ENCODE measurements at regions not wholly inside any gene's neighbourhood (a gene's known extent, or its start where the extent isn't known, plus 50 kb on each side); places are given as distances from the start of the nearest gene placed in this dataset.
"Not testable (repeated sequence)": the region's sequence is repeated elsewhere in the genome, so short reads cannot be mapped to it uniquely, and the experiment has no call there.

DNA sequence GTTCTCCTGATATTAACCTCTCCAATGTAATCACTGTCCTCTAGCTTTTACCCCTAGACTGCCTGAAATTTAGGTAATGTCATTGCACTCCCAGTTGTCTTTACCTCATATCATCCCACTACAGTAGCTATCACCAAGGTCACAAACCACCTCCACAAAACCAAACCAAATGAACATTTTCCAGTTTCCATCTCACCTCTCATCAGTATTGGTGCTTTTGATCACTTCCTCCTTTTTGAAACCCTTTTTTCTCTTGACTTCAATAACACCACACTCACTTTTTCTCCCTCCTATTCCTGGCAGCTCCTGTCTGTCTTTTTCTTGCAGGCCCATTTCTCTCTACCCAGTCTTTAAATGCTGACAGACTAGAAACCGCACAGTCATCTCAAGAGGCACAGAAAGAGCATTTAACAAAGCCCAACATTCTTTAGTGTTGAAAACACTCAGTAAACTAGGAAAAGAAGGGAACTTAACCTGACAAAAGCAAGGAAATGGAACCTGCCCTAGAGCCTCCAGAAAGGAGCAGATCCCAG is 95.9 kb upstream of the SIX2 start:
- H3K36me3 ChIP-seq (ENCODE audit: control insufficient read depth, insufficient read depth, low read length), result no peaks in the 10 kb centered on the region
- H3K4me3 ChIP-seq (ENCODE audit: extremely low read depth, insufficient read depth, low read length, poor library complexity, severe bottlenecking), result no peak overlapping the region
- 100% methylated on average over 1 of the region's 1 CpG; no CpG with 5 or more reads in 1 of the 2 experiments for WGBS, 2 experiments (ENCODE audit: insufficient coverage in 2 of 2)
- H3K4me1 ChIP-seq (ENCODE audit: control insufficient read depth, insufficient read depth, low read length, poor library complexity, severe bottlenecking), result no peaks in the 10 kb centered on the region
- no peaks in the 10 kb centered on the region for H3K9me3 ChIP-seq (ENCODE audit: control insufficient read depth, low read length)
- H3K27ac ChIP-seq (ENCODE audit: low read depth, low read length, severe bottlenecking), result no peak overlapping the region

DNA sequence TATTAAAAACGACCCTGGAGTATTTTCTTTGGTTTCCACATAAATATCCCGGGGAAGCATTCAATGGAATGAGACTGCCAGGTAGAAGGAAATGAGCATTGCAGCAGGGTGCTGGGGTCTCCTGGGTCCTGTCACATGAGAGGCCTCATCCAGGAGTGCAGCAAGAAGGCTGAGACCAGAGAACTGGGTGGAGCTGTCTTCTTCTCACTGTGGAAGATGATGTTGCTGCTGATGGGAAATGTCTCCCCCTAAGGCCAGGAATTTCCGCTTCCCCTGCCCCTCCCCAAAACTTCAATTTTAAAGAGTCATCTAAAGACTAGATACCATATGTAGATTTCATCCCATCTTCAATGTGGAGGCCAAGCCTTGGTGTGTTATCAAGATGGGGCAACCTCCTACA is 95.2 kb upstream of the SIX2 start:
- Histone ChIP-seq H3K36me3 (ENCODE audit: control insufficient read depth, insufficient read depth, low read length) (no peaks in the 10 kb centered on the region), H3K9me3 (ENCODE audit: control insufficient read depth, low read length) (no peaks in the 10 kb centered on the region), H3K27ac (ENCODE audit: low read depth, low read length, severe bottlenecking) (no peak overlapping the region), H3K4me3 (ENCODE audit: extremely low read depth, insufficient read depth, low read length, poor library complexity, severe bottlenecking) (no peak overlapping the region), H3K4me1 (ENCODE audit: control insufficient read depth, insufficient read depth, low read length, poor library complexity, severe bottlenecking) (no peaks in the 10 kb centered on the region)
- WGBS, 2 experiments (ENCODE audit: insufficient coverage in 2 of 2), result 87 to 100% methylated on average over 1 to 2 of the region's 3 CpGs

DNA sequence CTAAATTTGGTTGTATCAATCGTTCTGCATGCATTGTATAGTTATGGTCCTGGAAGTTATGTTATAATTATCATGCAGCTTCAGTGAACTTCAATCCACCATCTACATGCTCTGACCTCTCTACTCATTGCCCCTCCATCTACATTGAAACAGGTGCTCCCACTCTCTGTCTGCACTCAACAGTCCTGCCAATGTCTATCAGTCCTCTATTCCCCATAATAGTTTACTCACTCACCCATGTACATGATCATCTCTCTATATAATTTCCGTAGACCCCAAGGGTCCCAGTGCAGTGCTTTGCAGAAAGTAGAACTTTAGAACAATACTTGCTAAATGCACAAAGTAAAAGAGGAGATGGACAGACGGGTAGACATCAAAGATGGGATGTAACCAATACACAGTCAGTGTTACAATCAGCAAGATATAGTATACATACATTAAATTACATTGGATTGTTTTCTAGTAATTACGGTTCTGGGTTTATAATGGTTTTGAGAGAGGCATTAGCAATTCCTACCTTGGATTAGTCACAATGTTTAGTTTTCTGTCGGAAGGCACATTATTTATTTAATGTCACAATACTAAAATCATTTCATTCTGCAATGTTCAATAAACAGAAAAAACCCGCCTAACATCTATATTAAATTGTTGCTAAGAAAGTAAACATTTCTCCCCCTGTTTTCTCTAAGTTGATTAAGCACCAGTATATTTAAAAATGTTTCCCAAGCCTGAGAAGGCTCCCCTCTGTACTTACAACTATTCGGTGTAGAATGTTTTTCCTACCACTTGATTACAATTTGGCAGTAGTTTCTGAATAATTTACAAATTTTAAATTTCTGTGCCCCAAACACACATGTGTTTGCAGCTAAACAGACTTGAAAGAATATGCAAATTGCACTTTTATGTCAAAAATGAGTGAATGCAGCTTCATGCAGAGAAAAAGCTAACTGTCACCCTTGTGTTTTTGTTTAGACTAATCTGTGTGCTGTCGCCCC is 94.4 kb upstream of the SIX2 start:
- no peak overlapping the region for H3K27ac ChIP-seq (ENCODE audit: low read depth, low read length, severe bottlenecking)
- H3K36me3 ChIP-seq (ENCODE audit: control insufficient read depth, insufficient read depth, low read length), result no peaks in the 10 kb centered on the region
- H3K9me3 ChIP-seq (ENCODE audit: control insufficient read depth, low read length), result no peaks in the 10 kb centered on the region
- 100% methylated on average over 1 of the region's 8 CpGs; no CpG with 5 or more reads in 1 of the 2 experiments for WGBS, 2 experiments (ENCODE audit: insufficient coverage in 2 of 2)
- H3K4me1 ChIP-seq (ENCODE audit: control insufficient read depth, insufficient read depth, low read length, poor library complexity, severe bottlenecking), result no peaks in the 10 kb centered on the region
- no peak overlapping the region for H3K4me3 ChIP-seq (ENCODE audit: extremely low read depth, insufficient read depth, low read length, poor library complexity, severe bottlenecking)

DNA sequence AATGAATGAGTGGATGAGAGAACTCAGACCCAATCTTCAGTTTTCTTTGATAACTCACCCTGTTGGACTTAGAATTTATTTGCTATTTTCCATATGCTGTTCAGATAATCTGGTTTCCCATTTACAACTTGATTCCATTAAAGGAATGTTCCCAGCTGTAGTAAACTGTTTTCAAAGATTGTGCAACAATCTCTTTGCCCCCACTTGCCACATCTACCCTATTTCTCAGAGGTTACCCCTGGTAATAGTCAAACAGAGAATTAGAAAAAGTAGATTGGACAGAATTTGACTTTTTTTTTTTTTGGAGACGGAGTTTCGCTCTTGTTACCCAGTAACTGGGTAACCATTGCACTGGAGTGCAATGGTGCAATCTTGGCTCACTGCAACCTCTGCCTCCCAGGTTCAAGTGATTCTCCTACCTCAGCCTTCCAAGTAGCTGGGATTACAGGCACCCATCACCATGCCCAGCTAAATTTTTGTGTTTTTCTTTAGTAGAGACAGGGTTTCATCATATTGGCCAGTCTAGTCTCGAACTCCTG is 93.4 kb upstream of the SIX2 start:
- no peaks in the 10 kb centered on the region for H3K36me3 ChIP-seq (ENCODE audit: control insufficient read depth, insufficient read depth, low read length)
- no peak overlapping the region for H3K4me3 ChIP-seq (ENCODE audit: extremely low read depth, insufficient read depth, low read length, poor library complexity, severe bottlenecking)
- 96 to 97% methylated on average over 3 of the region's 3 CpGs for WGBS, 2 experiments (ENCODE audit: insufficient coverage in 2 of 2)
- no peak overlapping the region for H3K27ac ChIP-seq (ENCODE audit: low read depth, low read length, severe bottlenecking)
- no peaks in the 10 kb centered on the region for H3K4me1 ChIP-seq (ENCODE audit: control insufficient read depth, insufficient read depth, low read length, poor library complexity, severe bottlenecking)
- H3K9me3 ChIP-seq (ENCODE audit: control insufficient read depth, low read length), result no peaks in the 10 kb centered on the region

DNA sequence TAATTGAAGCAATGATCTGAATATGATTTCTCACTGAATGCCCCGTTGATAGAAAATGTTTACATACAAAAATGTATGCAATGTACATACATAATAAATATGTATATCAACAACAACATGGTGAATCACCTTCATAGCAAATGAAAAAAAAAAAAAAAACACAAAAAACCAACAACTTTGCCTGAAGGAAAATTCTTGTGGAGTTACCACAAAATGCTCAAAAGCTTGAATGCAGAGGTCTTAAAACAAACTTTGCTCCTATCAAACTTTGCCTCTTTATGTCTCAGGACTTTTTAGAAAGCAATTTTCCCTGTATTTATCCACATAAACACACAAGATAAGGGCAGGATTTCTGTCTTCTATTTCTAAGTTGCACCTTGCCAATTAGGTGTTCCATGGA is 92.9 kb upstream of the SIX2 start:
- no CpG with 5 or more reads among the region's 1 CpG for WGBS, 2 experiments (ENCODE audit: insufficient coverage in 2 of 2)
- no peaks in the 10 kb centered on the region for H3K36me3 ChIP-seq (ENCODE audit: control insufficient read depth, insufficient read depth, low read length)

DNA sequence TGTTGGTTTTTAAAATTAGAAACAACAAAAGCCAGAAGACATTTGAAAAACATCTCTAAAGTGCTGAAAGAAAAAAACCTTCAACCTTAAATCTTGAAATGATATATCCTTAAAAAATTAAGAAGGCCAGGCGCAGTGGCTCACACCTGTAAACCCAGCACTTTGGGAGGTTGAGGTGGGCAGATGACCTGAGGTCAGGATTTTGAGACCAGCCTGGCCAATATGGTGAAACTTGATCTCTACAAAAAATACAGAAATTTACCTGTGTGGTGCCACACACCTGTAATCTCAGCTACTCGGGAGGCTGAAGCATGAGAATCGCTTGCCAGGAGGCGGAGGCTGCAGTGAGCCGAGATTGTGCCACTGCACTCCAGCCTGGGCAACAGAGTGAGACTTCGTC is 87.7 kb upstream of the SIX2 start:
- no peaks in the 10 kb centered on the region for H3K9me3 ChIP-seq (ENCODE audit: control insufficient read depth, low read length)
- H3K4me3 ChIP-seq (ENCODE audit: extremely low read depth, insufficient read depth, low read length, poor library complexity, severe bottlenecking), result no peak overlapping the region
- no peaks in the 10 kb centered on the region for H3K36me3 ChIP-seq (ENCODE audit: control insufficient read depth, insufficient read depth, low read length)
- H3K27ac ChIP-seq (ENCODE audit: low read depth, low read length, severe bottlenecking), result no peak overlapping the region
- H3K4me1 ChIP-seq (ENCODE audit: control insufficient read depth, insufficient read depth, low read length, poor library complexity, severe bottlenecking), result no peaks in the 10 kb centered on the region
- WGBS, 2 experiments (ENCODE audit: insufficient coverage in 2 of 2), result 94 to 96% methylated on average over 2 to 3 of the region's 6 CpGs

More for the DNA sequence above, 92.9 kb upstream of the SIX2 start:
- Histone ChIP-seq H3K4me3 (ENCODE audit: extremely low read depth, insufficient read depth, low read length, poor library complexity, severe bottlenecking) (no peak overlapping the region), H3K9me3 (ENCODE audit: control insufficient read depth, low read length) (no peaks in the 10 kb centered on the region), H3K4me1 (ENCODE audit: control insufficient read depth, insufficient read depth, low read length, poor library complexity, severe bottlenecking) (no peaks in the 10 kb centered on the region), H3K27ac (ENCODE audit: low read depth, low read length, severe bottlenecking) (no peak overlapping the region)

DNA sequence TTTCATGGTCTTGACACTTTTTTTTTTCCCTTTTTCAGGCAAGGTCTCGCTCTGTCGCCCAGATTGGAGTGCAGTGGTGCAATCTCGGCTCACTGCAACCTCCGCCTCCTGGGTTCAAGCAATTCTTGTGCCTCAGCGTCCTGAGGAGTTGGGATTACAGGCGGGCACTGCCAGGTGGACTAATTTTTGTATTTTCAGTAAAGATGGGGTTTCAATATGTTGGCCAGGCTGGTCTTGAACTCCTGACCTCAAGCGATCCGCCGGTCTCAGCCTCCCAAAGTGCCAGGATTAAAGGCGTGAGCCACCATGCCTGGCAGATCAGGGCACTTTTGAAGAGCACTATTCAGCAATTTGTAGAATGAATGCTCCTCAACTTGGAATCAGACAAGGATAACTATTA is 86.8 kb upstream of the SIX2 start:
- H3K9me3 ChIP-seq (ENCODE audit: control insufficient read depth, low read length); H3K4me1 ChIP-seq (ENCODE audit: control insufficient read depth, insufficient read depth, low read length, poor library complexity, severe bottlenecking); H3K36me3 ChIP-seq (ENCODE audit: control insufficient read depth, insufficient read depth, low read length); H3K27ac ChIP-seq (ENCODE audit: low read depth, low read length, severe bottlenecking); H3K4me3 ChIP-seq (ENCODE audit: extremely low read depth, insufficient read depth, low read length, poor library complexity, severe bottlenecking): not testable (repeated sequence)
- WGBS, 2 experiments (ENCODE audit: insufficient coverage in 2 of 2), result 88 to 92% methylated on average over 8 to 10 of the region's 10 CpGs

DNA sequence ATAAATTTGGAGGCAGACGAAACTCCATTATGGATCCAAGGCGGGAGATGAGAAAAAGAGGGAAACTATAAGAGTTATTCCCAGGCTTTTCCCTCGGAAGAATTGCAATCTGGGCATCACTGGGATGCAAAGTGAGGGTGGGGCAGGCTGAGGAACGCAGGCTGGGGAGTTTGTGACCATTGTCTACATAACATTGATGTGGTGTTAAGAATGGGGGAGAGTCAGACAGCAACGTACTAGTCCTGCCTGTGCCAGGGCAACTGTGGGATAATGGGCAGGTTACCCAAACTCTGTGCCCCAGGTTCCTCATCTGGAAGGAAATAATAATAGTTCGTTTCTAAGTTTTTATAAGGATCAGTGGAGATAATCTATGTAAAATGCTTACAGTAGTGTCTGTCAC is 84.4 kb upstream of the SIX2 start:
- H3K4me3 ChIP-seq (ENCODE audit: extremely low read depth, insufficient read depth, low read length, poor library complexity, severe bottlenecking), result no peak overlapping the region
- H3K9me3 ChIP-seq (ENCODE audit: control insufficient read depth, low read length), result no peaks in the 10 kb centered on the region
- 65 to 73% methylated on average over 4 to 5 of the region's 6 CpGs for WGBS, 2 experiments (ENCODE audit: insufficient coverage in 2 of 2)
- H3K27ac ChIP-seq (ENCODE audit: low read depth, low read length, severe bottlenecking), result no peak overlapping the region
- H3K4me1 ChIP-seq (ENCODE audit: control insufficient read depth, insufficient read depth, low read length, poor library complexity, severe bottlenecking), result no peaks in the 10 kb centered on the region
- H3K36me3 ChIP-seq (ENCODE audit: control insufficient read depth, insufficient read depth, low read length), result no peaks in the 10 kb centered on the region

DNA sequence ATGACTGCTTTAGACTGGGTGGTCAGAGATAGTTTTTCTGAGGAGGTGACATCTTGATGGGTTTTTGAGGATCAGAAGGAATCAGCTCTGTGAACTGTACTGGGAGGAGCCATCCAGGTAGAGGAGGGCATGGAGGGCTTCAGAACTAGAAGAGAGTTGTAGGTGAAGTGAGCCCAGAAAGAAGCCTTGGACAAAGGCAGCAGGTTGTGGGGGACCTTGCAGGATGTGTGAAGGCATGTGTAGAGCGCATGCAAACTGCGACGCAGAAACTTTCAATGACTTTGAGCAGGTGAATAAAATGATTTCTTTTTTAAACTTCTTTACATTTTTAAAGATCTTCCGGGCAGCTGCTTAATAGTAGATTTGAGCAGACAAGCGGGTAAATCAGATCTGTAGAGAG is 83.9 kb upstream of the SIX2 start:
- no peaks in the 10 kb centered on the region for H3K9me3 ChIP-seq (ENCODE audit: control insufficient read depth, low read length)
- no peaks in the 10 kb centered on the region for H3K36me3 ChIP-seq (ENCODE audit: control insufficient read depth, insufficient read depth, low read length)
- H3K4me3 ChIP-seq (ENCODE audit: extremely low read depth, insufficient read depth, low read length, poor library complexity, severe bottlenecking), result no peak overlapping the region
- 85 to 96% methylated on average over 2 to 3 of the region's 5 CpGs for WGBS, 2 experiments (ENCODE audit: insufficient coverage in 2 of 2)
- no peaks in the 10 kb centered on the region for H3K4me1 ChIP-seq (ENCODE audit: control insufficient read depth, insufficient read depth, low read length, poor library complexity, severe bottlenecking)
- no peak overlapping the region for H3K27ac ChIP-seq (ENCODE audit: low read depth, low read length, severe bottlenecking)

DNA sequence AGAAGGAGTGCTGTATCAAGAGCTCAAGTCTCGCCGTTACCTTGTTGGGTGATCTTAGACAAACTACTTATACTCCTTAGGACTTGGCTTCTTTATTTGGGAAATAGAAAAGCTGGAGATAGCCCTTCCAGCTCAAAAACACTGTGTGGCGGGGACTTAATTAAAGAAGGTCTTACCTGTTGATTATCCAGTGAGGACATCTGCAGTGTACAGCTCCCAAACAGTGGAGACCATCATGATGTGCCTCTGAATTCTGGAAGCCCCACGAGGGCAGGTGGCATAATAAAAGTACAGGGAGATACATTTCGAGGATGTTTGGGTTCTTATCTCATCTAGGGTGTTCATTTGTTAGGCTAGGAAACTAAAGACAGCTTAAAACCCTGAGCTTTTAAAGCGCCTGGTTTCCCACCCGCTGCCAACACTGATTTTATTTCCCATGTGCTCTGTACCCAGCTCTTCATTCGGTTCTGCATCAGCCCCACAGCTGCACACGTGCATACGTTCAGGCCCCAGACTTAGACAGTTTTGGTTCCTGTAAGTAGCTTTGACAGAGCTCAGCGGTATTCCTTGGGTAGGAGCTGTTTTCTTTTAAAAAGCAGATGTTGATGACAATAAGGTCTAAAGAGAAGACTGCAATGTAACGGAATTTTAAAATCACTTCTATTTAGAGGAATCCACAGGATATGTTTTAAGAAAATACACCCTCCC is 80.5 kb upstream of the SIX2 start:
- Histone ChIP-seq H3K4me1 (ENCODE audit: control insufficient read depth, insufficient read depth, low read length, poor library complexity, severe bottlenecking) (no peaks in the 10 kb centered on the region), H3K9me3 (ENCODE audit: control insufficient read depth, low read length) (no peaks in the 10 kb centered on the region), H3K4me3 (ENCODE audit: extremely low read depth, insufficient read depth, low read length, poor library complexity, severe bottlenecking) (no peak overlapping the region), H3K27ac (ENCODE audit: low read depth, low read length, severe bottlenecking) (no peak overlapping the region), H3K36me3 (ENCODE audit: control insufficient read depth, insufficient read depth, low read length) (no peaks in the 10 kb centered on the region)
- 87 to 89% methylated on average over 10 to 11 of the region's 12 CpGs for WGBS, 2 experiments (ENCODE audit: insufficient coverage in 2 of 2)
